ENCODE measurements at regions not wholly inside any gene's neighbourhood (a gene's known extent, or its start where the extent isn't known, plus 50 kb on each side); places are given as distances from the start of the nearest gene placed in this dataset.

GRCh38 chr6:143621876-143622605 lies 55.7 kb upstream of the PHACTR2 start:
- no peak for DNase-seq

GRCh38 chr6:143621159-143621873 lies 56.4 kb upstream of the PHACTR2 start:
- DNase-seq, result no peak

GRCh38 chr6:143620447-143620846 lies 57.3 kb upstream of the PHACTR2 start:
- DNase-seq, result no peak

GRCh38 chr6:143619824-143620401 lies 57.9 kb upstream of the PHACTR2 start:
- DNase-seq, result no peak

GRCh38 chr6:143616741-143617140 lies 61.0 kb upstream of the PHACTR2 start:
- DNase-seq, result no peak

- no peak for DNase-seq
Measured at GRCh38 chr6:143615785-143616184, 62.0 kb upstream of the PHACTR2 start.

- DNase-seq, result no peak
Measured at GRCh38 chr6:143614235-143614634, 63.5 kb upstream of the PHACTR2 start.

GRCh38 chr6:143613749-143614148 lies 64.0 kb upstream of the PHACTR2 start:
- DNase-seq, result no peak

- no peak for DNase-seq
Measured at GRCh38 chr6:143612186-143612585, 65.6 kb upstream of the PHACTR2 start.

GRCh38 chr6:143611580-143611979 lies 66.2 kb upstream of the PHACTR2 start:
- DNase-seq, result no peak

- DNase-seq, result no peak
Measured at GRCh38 chr6:143609972-143610371, 67.8 kb upstream of the PHACTR2 start.

GRCh38 chr6:143609501-143609900 lies 68.3 kb upstream of the PHACTR2 start:
- DNase-seq, result no peak

GRCh38 chr6:143608906-143609305 lies 68.9 kb upstream of the PHACTR2 start:
- DNase-seq, result no peak

GRCh38 chr6:143607974-143608373 lies 69.8 kb upstream of the PHACTR2 start:
- no peak for DNase-seq

GRCh38 chr6:143607168-143607567 lies 70.6 kb upstream of the PHACTR2 start:
- no peak for DNase-seq

- no peak for DNase-seq
Measured at GRCh38 chr6:143605906-143606521, 71.8 kb upstream of the PHACTR2 start.

- no peak for DNase-seq
Measured at GRCh38 chr6:143603455-143603854, 74.3 kb upstream of the PHACTR2 start.

- no peak for DNase-seq
Measured at GRCh38 chr6:143601504-143601903, 76.3 kb upstream of the PHACTR2 start.

- no peak for DNase-seq
Measured at GRCh38 chr6:143600821-143601220, 76.9 kb upstream of the PHACTR2 start.

GRCh38 chr6:143598466-143599080 lies 79.2 kb upstream of the PHACTR2 start:
- peak; percentile 46 for DNase-seq

- no peak for DNase-seq
Measured at GRCh38 chr6:143596866-143597265, 80.9 kb upstream of the PHACTR2 start.

GRCh38 chr6:143595251-143596036 lies 82.3 kb upstream of the PHACTR2 start:
- DNase-seq, result no peak
